D341Med (cell line): ENCODE measurements at regions not wholly inside any gene's neighbourhood (a gene's known extent, or its start where the extent isn't known, plus 50 kb on each side); places are given as distances from the start of the nearest gene placed in this dataset.
A peak's percentile ranks its signal among the peaks of the same experiment; 100 is the strongest.

Source experiments
- DNase-seq: peaks from one replicate; pipeline ENCODE4 v3.0.0; 2012; ENCODE audit warnings: low spot score

- no peak for DNase-seq
Observed at GRCh38 chr6:169890049-169890448, 138.6 kb downstream of the ERMARD start.

GRCh38 chr6:169887529-169888140 lies 136.2 kb downstream of the ERMARD start:
- peak; percentile 5 for DNase-seq

GRCh38 chr6:169886631-169887227 lies 135.3 kb downstream of the ERMARD start:
- DNase-seq: peak; percentile 12

GRCh38 chr6:169885831-169886230 lies 134.4 kb downstream of the ERMARD start:
- DNase-seq: peak; percentile 8

- no peak for DNase-seq
Observed at GRCh38 chr6:169885131-169885530, 133.7 kb downstream of the ERMARD start.

GRCh38 chr6:169884158-169884557 lies 132.7 kb downstream of the ERMARD start:
- no peak for DNase-seq

GRCh38 chr6:169883316-169883715 lies 131.9 kb downstream of the ERMARD start:
- peak; percentile 11 for DNase-seq

GRCh38 chr6:169881976-169882375 lies 130.6 kb downstream of the ERMARD start:
- no peak for DNase-seq

GRCh38 chr6:169881398-169881797 lies 130.0 kb downstream of the ERMARD start:
- DNase-seq: no peak

- peak; percentile 7 for DNase-seq
Observed at GRCh38 chr6:169880516-169880915, 129.1 kb downstream of the ERMARD start.

GRCh38 chr6:169869301-169869700 lies 117.9 kb downstream of the ERMARD start:
- DNase-seq: no peak

GRCh38 chr6:169868458-169868857 lies 117.0 kb downstream of the ERMARD start:
- no peak for DNase-seq

GRCh38 chr6:169867751-169868191 lies 116.3 kb downstream of the ERMARD start:
- peak; percentile 15 for DNase-seq

GRCh38 chr6:169866668-169867521 lies 115.5 kb downstream of the ERMARD start:
- DNase-seq: no peak

GRCh38 chr6:169866140-169866534 lies 114.7 kb downstream of the ERMARD start:
- DNase-seq: no peak

GRCh38 chr6:169865346-169866139 lies 114.1 kb downstream of the ERMARD start:
- DNase-seq: peak; percentile 10

- DNase-seq: peak; percentile 27
Observed at GRCh38 chr6:169864148-169865020, 113.0 kb downstream of the ERMARD start.

- DNase-seq: no peak
Observed at GRCh38 chr6:169863710-169864109, 112.3 kb downstream of the ERMARD start.

- peak; percentile 21 for DNase-seq
Observed at GRCh38 chr6:169862892-169863525, 111.6 kb downstream of the ERMARD start.

GRCh38 chr6:169862043-169862891 lies 110.8 kb downstream of the ERMARD start:
- no peak for DNase-seq
